AG04450 (cell line): ENCODE measurements at regions not wholly inside any gene's neighbourhood (a gene's known extent, or its start where the extent isn't known, plus 50 kb on each side); places are given as distances from the start of the nearest gene placed in this dataset.

Source experiments
- CTCF ChIA-PET: fragments of 300-600, 350-600 bp; formaldehyde crosslinking; extraction: SDS; loops from one replicate; lab custom pipeline; 2022; ENCODE audit warnings: antibody characterized with exemption, inconsistent platforms; lab: Charles Lee
- POLR2A ChIA-PET: fragments of 350-600 bp; formaldehyde crosslinking; extraction: SDS; loops from one replicate; lab custom pipeline; 2021; ENCODE audit warnings: antibody characterized with exemption, inconsistent platforms; lab: Yijun Ruan, JAX
- DNase-seq: peaks from one replicate; pipeline ENCODE4 v3.0.0-alpha.2; 2011; ENCODE audit warnings: low read depth, low spot score
- H3K27ac ChIP-seq: one replicate; pipeline ENCODE4 v1.5.1; 2012; ENCODE audit warnings: low read depth, low read length, control low read depth
- H3K27me3 ChIP-seq: one replicate; pipeline ENCODE4 v1.6.0; 2012; ENCODE audit warnings: low read length; ENCODE audit not compliant: control insufficient read depth, insufficient read depth
- H3K4me3 ChIP-seq: 2 replicates; pipeline ENCODE4 v1.5.1; 2011; ENCODE audit warnings: mild to moderate bottlenecking, low read depth, low read length, control low read depth
- H3K9me3 ChIP-seq: 2 replicates; pipeline ENCODE4 v1.5.1; 2012; ENCODE audit warnings: low read length; ENCODE audit not compliant: control insufficient read depth, insufficient read depth
- TF ChIP-seq, protein P1 (sequence below): IDR thresholded peaks from 2 replicates; pipeline ENCODE4 v1.5.1; 2011; ENCODE audit warnings: low read depth, low read length, control low read depth, inconsistent platforms

DNA sequence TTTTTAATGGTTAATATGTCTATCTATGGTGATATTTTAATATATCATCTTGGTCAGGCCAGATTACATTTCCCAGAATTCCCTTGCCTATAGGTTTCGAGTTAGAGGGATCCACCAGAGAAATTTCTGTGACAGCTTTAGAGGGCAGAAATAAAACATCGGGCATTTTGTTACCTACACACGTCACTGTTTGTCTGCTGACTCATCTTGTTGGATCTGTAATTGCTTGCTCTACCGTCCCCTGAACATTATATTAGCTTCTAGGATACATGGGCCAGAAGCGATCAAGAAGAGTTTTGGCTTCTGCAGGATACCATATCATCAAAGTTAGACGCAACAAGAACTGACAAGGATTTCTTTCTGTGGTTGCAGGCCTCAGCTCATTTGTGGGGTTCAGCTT, 795.8 kb upstream of the GCFC2 start:
- TF ChIP-seq, protein P1, sequence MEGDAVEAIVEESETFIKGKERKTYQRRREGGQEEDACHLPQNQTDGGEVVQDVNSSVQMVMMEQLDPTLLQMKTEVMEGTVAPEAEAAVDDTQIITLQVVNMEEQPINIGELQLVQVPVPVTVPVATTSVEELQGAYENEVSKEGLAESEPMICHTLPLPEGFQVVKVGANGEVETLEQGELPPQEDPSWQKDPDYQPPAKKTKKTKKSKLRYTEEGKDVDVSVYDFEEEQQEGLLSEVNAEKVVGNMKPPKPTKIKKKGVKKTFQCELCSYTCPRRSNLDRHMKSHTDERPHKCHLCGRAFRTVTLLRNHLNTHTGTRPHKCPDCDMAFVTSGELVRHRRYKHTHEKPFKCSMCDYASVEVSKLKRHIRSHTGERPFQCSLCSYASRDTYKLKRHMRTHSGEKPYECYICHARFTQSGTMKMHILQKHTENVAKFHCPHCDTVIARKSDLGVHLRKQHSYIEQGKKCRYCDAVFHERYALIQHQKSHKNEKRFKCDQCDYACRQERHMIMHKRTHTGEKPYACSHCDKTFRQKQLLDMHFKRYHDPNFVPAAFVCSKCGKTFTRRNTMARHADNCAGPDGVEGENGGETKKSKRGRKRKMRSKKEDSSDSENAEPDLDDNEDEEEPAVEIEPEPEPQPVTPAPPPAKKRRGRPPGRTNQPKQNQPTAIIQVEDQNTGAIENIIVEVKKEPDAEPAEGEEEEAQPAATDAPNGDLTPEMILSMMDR: no peak
- CTCF ChIA-PET: no interaction called here
- Histone ChIP-seq H3K9me3 (no peaks in the 10 kb centered on the region), H3K27me3 (no peaks in the 10 kb centered on the region), H3K27ac (no peak overlapping the region), H3K4me3 (no peak overlapping the region)
- POLR2A ChIA-PET: no interaction called here
- no peak for DNase-seq

DNA sequence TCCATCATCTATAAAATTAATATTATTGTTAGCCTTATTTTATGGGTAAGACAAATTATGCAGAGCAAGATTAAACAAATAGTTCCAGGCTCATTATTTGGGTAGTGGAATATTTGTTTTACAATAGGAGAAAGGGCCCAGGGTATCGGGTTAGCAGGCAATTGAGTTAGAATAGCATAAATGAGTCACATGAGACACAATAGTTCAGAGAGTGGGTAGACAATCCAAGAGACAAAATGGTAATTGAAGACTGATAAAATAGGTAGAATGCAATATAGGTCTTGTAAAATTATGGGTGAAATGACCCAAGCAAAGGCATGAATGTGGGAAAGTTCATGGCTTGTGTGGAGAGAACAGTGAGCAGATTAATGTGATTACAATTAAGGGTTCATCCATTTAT, 790.9 kb upstream of the GCFC2 start:
- no peaks in the 10 kb centered on the region for H3K27me3 ChIP-seq
- ChIA-PET POLR2A (no interaction called here), CTCF (no interaction called here)
- no peak overlapping the region for H3K4me3 ChIP-seq
- DNase-seq: no peak
- H3K27ac ChIP-seq: no peak overlapping the region
- no peaks in the 10 kb centered on the region for H3K9me3 ChIP-seq
- TF ChIP-seq, protein P1: no peak

DNA sequence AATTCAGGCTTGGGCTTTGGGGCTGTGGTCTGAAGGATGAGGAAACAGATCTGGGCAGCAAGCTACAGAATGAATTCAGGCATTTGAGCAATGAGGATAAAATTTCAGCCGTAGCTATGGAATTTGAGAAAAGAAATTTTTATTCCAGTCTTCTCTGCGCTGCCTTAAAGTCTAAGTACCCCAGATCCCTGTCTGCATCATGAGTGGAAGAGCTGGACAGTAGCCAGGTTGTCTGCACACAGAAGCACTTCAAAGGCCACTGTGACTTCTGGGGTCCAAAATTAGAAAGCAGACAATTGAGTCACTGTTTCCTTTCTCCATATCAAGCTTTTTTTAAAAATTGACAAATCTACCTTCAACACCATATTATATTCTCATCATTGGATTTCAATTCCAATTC, 787.6 kb upstream of the GCFC2 start:
- POLR2A ChIA-PET: no interaction called here
- no peak overlapping the region for H3K27ac ChIP-seq
- CTCF ChIA-PET: no interaction called here

DNA sequence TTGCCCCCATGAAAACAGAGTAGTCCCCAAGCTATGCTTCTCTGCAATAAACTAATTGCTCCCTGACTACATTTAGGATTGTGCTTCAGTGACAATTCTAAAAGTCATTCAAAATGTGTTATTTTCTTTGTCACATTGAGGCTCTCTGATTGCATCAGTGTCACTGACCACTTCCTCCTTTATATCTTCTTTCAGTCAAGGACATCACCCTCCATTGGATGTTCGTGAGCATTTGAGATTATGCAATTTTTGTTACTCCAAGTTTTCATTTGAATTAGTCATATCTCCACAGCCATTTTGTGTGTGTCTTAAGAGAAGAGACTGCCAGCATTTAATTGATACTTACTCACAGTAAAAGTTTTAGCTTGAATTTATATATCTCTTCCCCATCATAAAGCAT, 780.8 kb upstream of the GCFC2 start:
- no peaks in the 10 kb centered on the region for H3K27me3 ChIP-seq
- H3K9me3 ChIP-seq: no peaks in the 10 kb centered on the region
- ChIA-PET POLR2A (no interaction called here), CTCF (no interaction called here)
- H3K27ac ChIP-seq: no peak overlapping the region
- H3K4me3 ChIP-seq: no peak overlapping the region
- DNase-seq: no peak
- TF ChIP-seq, protein P1: no peak

More for the DNA sequence above, 787.6 kb upstream of the GCFC2 start:
- Histone ChIP-seq H3K4me3 (no peak overlapping the region), H3K9me3 (no peaks in the 10 kb centered on the region), H3K27me3 (no peaks in the 10 kb centered on the region)
- no peak for DNase-seq
- TF ChIP-seq, protein P1: no peak

DNA sequence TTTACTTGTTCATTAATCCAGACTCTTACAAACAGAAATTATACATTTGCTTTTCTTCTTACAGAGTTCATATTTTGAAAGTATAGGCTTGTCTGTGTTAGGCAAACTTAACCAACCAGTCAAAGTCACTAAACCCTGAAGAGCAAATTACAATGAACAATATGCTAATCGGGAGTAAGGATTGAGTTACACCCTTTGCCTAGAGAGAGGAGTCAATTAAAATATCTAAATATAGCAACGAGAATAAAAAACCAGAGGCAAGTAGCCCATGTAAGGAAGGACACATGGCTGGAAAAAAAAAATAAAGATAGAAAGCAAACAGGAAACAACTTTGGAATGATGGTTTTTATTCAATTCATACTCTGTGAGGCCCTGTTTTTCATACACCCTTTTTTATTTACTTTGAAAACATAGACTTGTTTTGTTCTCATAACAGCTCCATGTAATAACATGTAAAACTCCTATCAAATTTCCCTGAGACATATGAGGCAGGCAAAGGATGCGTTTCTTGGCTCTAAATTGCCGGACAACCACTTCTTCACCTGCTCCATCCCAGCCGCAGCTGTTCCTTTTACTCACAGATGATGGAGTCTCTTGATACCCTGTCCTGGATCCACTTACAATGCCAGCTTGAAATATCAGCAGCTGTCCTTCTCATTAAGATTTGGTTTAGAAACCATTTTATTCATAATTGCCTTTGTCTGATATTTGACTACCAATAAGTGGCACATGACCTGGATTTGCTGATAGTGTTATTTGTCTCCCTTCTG, 767.7 kb upstream of the GCFC2 start:
- POLR2A ChIA-PET: interaction anchor here (0.6 kb wide), 1 partner anchor 1559 kb away, joined by 4 read pairs; no protein-coding TSS in a partner anchor
- CTCF ChIA-PET: no interaction called here

More for the DNA sequence above, 767.7 kb upstream of the GCFC2 start:
- Histone ChIP-seq H3K9me3 (no peaks in the 10 kb centered on the region), H3K27me3 (no peaks in the 10 kb centered on the region), H3K27ac (no peak overlapping the region), H3K4me3 (no peak overlapping the region)
- TF ChIP-seq, protein P1: no peak
- DNase-seq: no peak
